SK-N-SH treated with all-trans-retinoic acid at 6 μM for 48 hours (cell line): ENCODE measurements at regions not wholly inside any gene's neighbourhood (a gene's known extent, or its start where the extent isn't known, plus 50 kb on each side); places are given as distances from the start of the nearest gene placed in this dataset.

ENCODE experiments used
- ATAC-seq: fragments of 200-7000 bp; cut with Tn5 transposase; 3 replicates; pipeline ENCODE4 v1.9.1; 2020; ENCODE audit warnings: mild to moderate bottlenecking, moderate library complexity
- ARNTL ChIP-seq: fragments of 450-650 bp; formaldehyde crosslinking; IDR thresholded peaks from 2 replicates; pipeline ENCODE4 v1.5.0; 2020; ENCODE audit warnings: low read depth, mild to moderate bottlenecking, moderate library complexity, borderline replicate concordance
- BACH2 ChIP-seq: fragments of 250-450 bp; sonication (Bioruptor Pico); IDR thresholded peaks from 2 replicates; pipeline ENCODE4 v1.9.0; 2021; ENCODE audit warnings: mild to moderate bottlenecking, borderline replicate concordance
- CSDC2 ChIP-seq: fragments of 250-450 bp; sonication (Bioruptor Pico); IDR thresholded peaks from 2 replicates; pipeline ENCODE4 v1.5.0; 2020; ENCODE audit warnings: mild to moderate bottlenecking, moderate library complexity
- ESRRG ChIP-seq: fragments of 250-450 bp; sonication (Bioruptor Pico); IDR thresholded peaks from 2 replicates; pipeline ENCODE4 v1.6.1; 2021; ENCODE audit warnings: mild to moderate bottlenecking
- ISL1 ChIP-seq: fragments of 250-450 bp; sonication (Bioruptor Pico); IDR thresholded peaks from 2 replicates; pipeline ENCODE4 v2.1.2; 2022; ENCODE audit warnings: mild to moderate bottlenecking, moderate library complexity
- OSR1 ChIP-seq: fragments of 250-450 bp; sonication (Bioruptor Pico); IDR thresholded peaks from 2 replicates; pipeline ENCODE4 v1.8.0; 2022; ENCODE audit warnings: moderate library complexity, mild to moderate bottlenecking, inconsistent platforms
- PPARA ChIP-seq: fragments of 250-450 bp; sonication (Bioruptor Pico); IDR thresholded peaks from 2 replicates; pipeline ENCODE4 v1.5.0; 2020; ENCODE audit warnings: mild to moderate bottlenecking, borderline replicate concordance
- RARB ChIP-seq: fragments of 250-450 bp; sonication (Bioruptor Pico); IDR thresholded peaks from 2 replicates; pipeline ENCODE4 v1.8.0; 2021; ENCODE audit warnings: mild to moderate bottlenecking, moderate library complexity
- TCF4 ChIP-seq: fragments of 250-450 bp; sonication (Bioruptor Pico); IDR thresholded peaks from 2 replicates; pipeline ENCODE4 v1.8.0; 2021; ENCODE audit warnings: mild to moderate bottlenecking, moderate library complexity, borderline replicate concordance
- TOX ChIP-seq: fragments of 250-450 bp; sonication (Bioruptor Pico); IDR thresholded peaks from 2 replicates; pipeline ENCODE4 v1.8.0; 2021; ENCODE audit warnings: mild to moderate bottlenecking, moderate library complexity, borderline replicate concordance
- ZC3H10 ChIP-seq: fragments of 250-450 bp; sonication (Bioruptor Pico); IDR thresholded peaks from 2 replicates; pipeline ENCODE4 v1.5.1; 2021; ENCODE audit warnings: mild to moderate bottlenecking, moderate library complexity
- ZFP30 ChIP-seq: fragments of 450-650 bp; formaldehyde crosslinking; IDR thresholded peaks from 2 replicates; pipeline ENCODE4 v1.5.0; 2022; ENCODE audit warnings: mild to moderate bottlenecking, moderate library complexity
- ZNF565 ChIP-seq: fragments of 450-650 bp; formaldehyde crosslinking; conservative IDR thresholded peaks from 2 replicates; pipeline ENCODE4 v1.5.0; 2020; ENCODE audit warnings: low read depth, mild to moderate bottlenecking, moderate library complexity
- ZNF70 ChIP-seq: fragments of 450-650 bp; formaldehyde crosslinking; IDR thresholded peaks from 2 replicates; pipeline ENCODE4 v1.5.0; 2020; ENCODE audit warnings: mild to moderate bottlenecking, moderate library complexity
- ZNF8 ChIP-seq: fragments of 450-650 bp; formaldehyde crosslinking; IDR thresholded peaks from 2 replicates; pipeline ENCODE4 v1.5.0; 2020; ENCODE audit warnings: mild to moderate bottlenecking, moderate library complexity
- TF ChIP-seq, protein P1 (sequence below): fragments of 250-450 bp; sonication (Bioruptor Pico); IDR thresholded peaks from 2 replicates; pipeline ENCODE4 v1.5.1; 2021; ENCODE audit warnings: mild to moderate bottlenecking, moderate library complexity
- TF ChIP-seq, protein P2 (sequence below): fragments of 250-450 bp; sonication (Bioruptor Pico); IDR thresholded peaks from 2 replicates; pipeline ENCODE4 v1.8.0; 2020; ENCODE audit warnings: mild to moderate bottlenecking, moderate library complexity, borderline replicate concordance
- TF ChIP-seq, protein P3 (sequence below): fragments of 250-450 bp; sonication (Bioruptor Pico); IDR thresholded peaks from 2 replicates; pipeline ENCODE4 v1.8.0; 2021; ENCODE audit warnings: low read depth, mild to moderate bottlenecking, moderate library complexity, borderline replicate concordance
- TF ChIP-seq, protein P4 (sequence below): fragments of 250-450 bp; sonication (Bioruptor Pico); IDR thresholded peaks from 2 replicates; pipeline ENCODE4 v1.5.1; 2020; ENCODE audit warnings: low read depth, mild to moderate bottlenecking, moderate library complexity
- TF ChIP-seq, protein P5 (sequence below): fragments of 250-450 bp; sonication (Bioruptor Pico); IDR thresholded peaks from 2 replicates; pipeline ENCODE4 v1.5.0; 2020; ENCODE audit warnings: mild to moderate bottlenecking, moderate library complexity

DNA sequence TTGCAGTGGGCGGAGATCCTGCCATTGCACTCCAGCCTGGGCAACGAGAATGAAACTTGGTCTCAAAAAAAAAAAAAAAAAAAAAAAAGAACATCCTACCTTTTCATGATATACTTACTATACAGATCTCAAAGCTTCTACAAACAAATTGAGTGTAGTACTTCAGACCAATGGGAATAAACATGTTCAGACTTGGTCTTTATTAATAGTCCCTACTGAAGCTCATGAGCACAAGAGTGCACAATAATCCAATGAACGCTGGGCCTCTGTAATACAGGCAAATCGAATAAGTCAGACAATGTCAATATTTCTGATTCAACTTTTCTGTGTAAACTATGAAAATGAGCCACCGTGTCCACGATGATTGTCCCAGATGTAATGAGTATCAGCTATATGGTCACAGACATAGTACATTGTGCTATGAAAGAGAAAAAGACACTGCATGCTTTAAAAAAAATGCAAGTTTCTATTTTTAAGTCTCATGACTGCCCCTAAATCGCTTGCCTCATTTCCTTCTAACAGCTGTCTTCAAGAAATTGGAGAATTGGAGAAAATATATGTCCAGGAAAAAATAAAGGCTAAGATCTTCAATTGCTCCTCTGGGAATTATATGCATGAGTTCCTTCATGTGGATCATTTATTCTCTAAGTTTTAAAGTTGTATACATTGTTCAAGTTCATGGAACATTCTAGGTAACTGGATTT, 64.0 kb upstream of the CTTNBP2 start:
- no peak for ATAC-seq
- TF ChIP-seq, protein P1, sequence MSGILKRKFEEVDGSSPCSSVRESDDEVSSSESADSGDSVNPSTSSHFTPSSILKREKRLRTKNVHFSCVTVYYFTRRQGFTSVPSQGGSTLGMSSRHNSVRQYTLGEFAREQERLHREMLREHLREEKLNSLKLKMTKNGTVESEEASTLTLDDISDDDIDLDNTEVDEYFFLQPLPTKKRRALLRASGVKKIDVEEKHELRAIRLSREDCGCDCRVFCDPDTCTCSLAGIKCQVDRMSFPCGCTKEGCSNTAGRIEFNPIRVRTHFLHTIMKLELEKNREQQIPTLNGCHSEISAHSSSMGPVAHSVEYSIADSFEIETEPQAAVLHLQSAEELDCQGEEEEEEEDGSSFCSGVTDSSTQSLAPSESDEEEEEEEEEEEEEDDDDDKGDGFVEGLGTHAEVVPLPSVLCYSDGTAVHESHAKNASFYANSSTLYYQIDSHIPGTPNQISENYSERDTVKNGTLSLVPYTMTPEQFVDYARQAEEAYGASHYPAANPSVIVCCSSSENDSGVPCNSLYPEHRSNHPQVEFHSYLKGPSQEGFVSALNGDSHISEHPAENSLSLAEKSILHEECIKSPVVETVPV (CRISPR knock-in tag) = no peak
- TF ChIP-seq ZC3H10 (CRISPR knock-in tag) (no peak), TOX (no peak), TCF4 (CRISPR knock-in tag) (no peak), ZNF70 (CRISPR knock-in tag) (no peak), ESRRG (CRISPR knock-in tag) (no peak), RARB (CRISPR knock-in tag) (no peak)
- TF ChIP-seq, protein P2, sequence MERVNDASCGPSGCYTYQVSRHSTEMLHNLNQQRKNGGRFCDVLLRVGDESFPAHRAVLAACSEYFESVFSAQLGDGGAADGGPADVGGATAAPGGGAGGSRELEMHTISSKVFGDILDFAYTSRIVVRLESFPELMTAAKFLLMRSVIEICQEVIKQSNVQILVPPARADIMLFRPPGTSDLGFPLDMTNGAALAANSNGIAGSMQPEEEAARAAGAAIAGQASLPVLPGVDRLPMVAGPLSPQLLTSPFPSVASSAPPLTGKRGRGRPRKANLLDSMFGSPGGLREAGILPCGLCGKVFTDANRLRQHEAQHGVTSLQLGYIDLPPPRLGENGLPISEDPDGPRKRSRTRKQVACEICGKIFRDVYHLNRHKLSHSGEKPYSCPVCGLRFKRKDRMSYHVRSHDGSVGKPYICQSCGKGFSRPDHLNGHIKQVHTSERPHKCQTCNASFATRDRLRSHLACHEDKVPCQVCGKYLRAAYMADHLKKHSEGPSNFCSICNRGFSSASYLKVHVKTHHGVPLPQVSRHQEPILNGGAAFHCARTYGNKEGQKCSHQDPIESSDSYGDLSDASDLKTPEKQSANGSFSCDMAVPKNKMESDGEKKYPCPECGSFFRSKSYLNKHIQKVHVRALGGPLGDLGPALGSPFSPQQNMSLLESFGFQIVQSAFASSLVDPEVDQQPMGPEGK (CRISPR knock-in tag) = no peak
- TF ChIP-seq, protein P3, sequence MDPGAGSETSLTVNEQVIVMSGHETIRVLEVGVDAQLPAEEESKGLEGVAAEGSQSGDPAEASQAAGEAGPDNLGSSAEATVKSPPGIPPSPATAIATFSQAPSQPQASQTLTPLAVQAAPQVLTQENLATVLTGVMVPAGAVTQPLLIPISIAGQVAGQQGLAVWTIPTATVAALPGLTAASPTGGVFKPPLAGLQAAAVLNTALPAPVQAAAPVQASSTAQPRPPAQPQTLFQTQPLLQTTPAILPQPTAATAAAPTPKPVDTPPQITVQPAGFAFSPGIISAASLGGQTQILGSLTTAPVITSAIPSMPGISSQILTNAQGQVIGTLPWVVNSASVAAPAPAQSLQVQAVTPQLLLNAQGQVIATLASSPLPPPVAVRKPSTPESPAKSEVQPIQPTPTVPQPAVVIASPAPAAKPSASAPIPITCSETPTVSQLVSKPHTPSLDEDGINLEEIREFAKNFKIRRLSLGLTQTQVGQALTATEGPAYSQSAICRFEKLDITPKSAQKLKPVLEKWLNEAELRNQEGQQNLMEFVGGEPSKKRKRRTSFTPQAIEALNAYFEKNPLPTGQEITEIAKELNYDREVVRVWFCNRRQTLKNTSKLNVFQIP = no peak

DNA sequence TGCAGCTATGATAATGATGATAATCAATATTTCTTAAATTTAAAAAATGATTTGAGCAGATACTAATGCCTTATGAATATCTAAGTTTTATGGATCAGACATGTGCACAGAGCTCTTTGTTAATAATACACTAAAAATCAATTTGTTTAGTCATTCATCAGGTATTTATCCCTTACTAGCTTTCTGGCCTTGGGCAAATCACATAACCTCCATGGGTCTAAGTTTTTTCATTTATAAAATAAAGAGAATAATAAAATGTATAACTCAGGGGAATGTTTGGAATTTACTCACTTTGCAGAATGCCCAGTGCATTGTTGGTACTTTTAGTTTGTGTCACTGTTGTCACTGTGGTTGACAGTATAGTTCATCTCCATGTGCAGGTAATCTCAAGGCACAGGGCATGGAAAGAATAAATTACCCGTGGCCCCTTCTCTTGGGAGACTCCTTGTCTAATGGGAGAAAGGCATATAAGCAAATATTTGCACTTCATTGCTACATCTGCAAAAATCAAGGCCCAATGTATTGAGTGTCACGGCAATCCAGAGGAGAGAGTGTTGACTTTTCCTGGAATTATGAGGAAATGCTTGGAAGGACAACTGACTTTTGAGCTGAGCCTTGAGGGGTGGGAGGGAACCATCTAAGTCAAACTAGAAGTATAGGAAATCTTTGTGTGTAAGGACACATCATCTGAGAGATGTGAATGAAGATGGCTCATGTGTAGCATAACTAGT, 64.7 kb upstream of the CTTNBP2 start:
- ATAC-seq = no peak
- TF ChIP-seq PPARA (CRISPR knock-in tag) = no peak
- no peak for TF ChIP-seq ISL1 (CRISPR knock-in tag)
- TF ChIP-seq ZFP30 (CRISPR knock-in tag) = no peak
- TF ChIP-seq TCF4 (CRISPR knock-in tag) = no peak
- no peak for TF ChIP-seq BACH2 (CRISPR knock-in tag)
- TF ChIP-seq ESRRG (CRISPR knock-in tag) = no peak
- TF ChIP-seq, protein P4, sequence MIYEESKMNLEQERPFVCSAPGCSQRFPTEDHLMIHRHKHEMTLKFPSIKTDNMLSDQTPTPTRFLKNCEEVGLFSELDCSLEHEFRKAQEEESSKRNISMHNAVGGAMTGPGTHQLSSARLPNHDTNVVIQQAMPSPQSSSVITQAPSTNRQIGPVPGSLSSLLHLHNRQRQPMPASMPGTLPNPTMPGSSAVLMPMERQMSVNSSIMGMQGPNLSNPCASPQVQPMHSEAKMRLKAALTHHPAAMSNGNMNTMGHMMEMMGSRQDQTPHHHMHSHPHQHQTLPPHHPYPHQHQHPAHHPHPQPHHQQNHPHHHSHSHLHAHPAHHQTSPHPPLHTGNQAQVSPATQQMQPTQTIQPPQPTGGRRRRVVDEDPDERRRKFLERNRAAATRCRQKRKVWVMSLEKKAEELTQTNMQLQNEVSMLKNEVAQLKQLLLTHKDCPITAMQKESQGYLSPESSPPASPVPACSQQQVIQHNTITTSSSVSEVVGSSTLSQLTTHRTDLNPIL (CRISPR knock-in tag) = no peak
- TF ChIP-seq, protein P3 = no peak
- no peak for TF ChIP-seq ARNTL (CRISPR knock-in tag)
- TF ChIP-seq TOX = no peak
- TF ChIP-seq, protein P2 (CRISPR knock-in tag) = no peak
- no peak for TF ChIP-seq ZNF70 (CRISPR knock-in tag)
- TF ChIP-seq ZNF8 (CRISPR knock-in tag) = no peak
- TF ChIP-seq, protein P5, sequence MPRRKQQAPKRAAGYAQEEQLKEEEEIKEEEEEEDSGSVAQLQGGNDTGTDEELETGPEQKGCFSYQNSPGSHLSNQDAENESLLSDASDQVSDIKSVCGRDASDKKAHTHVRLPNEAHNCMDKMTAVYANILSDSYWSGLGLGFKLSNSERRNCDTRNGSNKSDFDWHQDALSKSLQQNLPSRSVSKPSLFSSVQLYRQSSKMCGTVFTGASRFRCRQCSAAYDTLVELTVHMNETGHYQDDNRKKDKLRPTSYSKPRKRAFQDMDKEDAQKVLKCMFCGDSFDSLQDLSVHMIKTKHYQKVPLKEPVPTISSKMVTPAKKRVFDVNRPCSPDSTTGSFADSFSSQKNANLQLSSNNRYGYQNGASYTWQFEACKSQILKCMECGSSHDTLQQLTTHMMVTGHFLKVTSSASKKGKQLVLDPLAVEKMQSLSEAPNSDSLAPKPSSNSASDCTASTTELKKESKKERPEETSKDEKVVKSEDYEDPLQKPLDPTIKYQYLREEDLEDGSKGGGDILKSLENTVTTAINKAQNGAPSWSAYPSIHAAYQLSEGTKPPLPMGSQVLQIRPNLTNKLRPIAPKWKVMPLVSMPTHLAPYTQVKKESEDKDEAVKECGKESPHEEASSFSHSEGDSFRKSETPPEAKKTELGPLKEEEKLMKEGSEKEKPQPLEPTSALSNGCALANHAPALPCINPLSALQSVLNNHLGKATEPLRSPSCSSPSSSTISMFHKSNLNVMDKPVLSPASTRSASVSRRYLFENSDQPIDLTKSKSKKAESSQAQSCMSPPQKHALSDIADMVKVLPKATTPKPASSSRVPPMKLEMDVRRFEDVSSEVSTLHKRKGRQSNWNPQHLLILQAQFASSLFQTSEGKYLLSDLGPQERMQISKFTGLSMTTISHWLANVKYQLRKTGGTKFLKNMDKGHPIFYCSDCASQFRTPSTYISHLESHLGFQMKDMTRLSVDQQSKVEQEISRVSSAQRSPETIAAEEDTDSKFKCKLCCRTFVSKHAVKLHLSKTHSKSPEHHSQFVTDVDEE = no peak
- TF ChIP-seq ZC3H10 (CRISPR knock-in tag) = no peak
- no peak for TF ChIP-seq ZNF565 (CRISPR knock-in tag)
- no peak for TF ChIP-seq CSDC2 (CRISPR knock-in tag)
- TF ChIP-seq, protein P1 (CRISPR knock-in tag) = no peak
- no peak for TF ChIP-seq OSR1 (CRISPR knock-in tag)
